Neural cell (in vitro differentiated cells): ENCODE measurements at regions not wholly inside any gene's neighbourhood (a gene's known extent, or its start where the extent isn't known, plus 50 kb on each side); places are given as distances from the start of the nearest gene placed in this dataset.
A peak's percentile ranks its signal among the peaks of the same experiment; 100 is the strongest.

ENCODE experiments used
- H2AFZ ChIP-seq: fragments of 200-600, 300-800 bp; sonication (generic), shearing (Covaris generic); 2 replicates; pipeline ENCODE4 v1.6.0; 2014; ENCODE audit warnings: low read depth, mild to moderate bottlenecking, antibody characterized with exemption, low read length, moderate library complexity
- H3F3A ChIP-seq: fragments of 200-600 bp; shearing (Covaris generic); 2 replicates; pipeline ENCODE4 v1.6.1; 2016; ENCODE audit warnings: mild to moderate bottlenecking, moderate library complexity, mixed read lengths, antibody characterized with exemption, low read length; ENCODE audit not compliant: insufficient read depth, poor library complexity, severe bottlenecking
- H3K27ac ChIP-seq: fragments of 200-600, 300-800 bp; sonication (generic), shearing (Covaris generic); 2 replicates; pipeline ENCODE4 v1.5.1; 2014; ENCODE audit warnings: mild to moderate bottlenecking, low read length, moderate library complexity
- H3K27me3 ChIP-seq: fragments of 300-800, 200-600 bp; sonication (generic), shearing (Covaris generic); 2 replicates; pipeline ENCODE4 v1.6.0; 2014; ENCODE audit warnings: mild to moderate bottlenecking, low read depth, low read length, moderate library complexity; ENCODE audit not compliant: insufficient read depth
- H3K36me3 ChIP-seq: fragments of 300-800, 200-600 bp; sonication (generic), shearing (Covaris generic); 2 replicates; pipeline ENCODE4 v1.5.1; 2014; ENCODE audit warnings: mild to moderate bottlenecking, antibody characterized with exemption, low read length, moderate library complexity; ENCODE audit not compliant: insufficient read depth
- H3K4me2 ChIP-seq: fragments of 300-800, 200-600 bp; sonication (generic), shearing (Covaris generic); 2 replicates; pipeline ENCODE4 v1.6.0; 2014; ENCODE audit warnings: mild to moderate bottlenecking, low read length
- H3K4me3 ChIP-seq: fragments of 300-800, 200-600 bp; sonication (generic), shearing (Covaris generic); 2 replicates; pipeline ENCODE4 v1.5.1; 2014; ENCODE audit warnings: mild to moderate bottlenecking, low read length, moderate library complexity
- H3K79me2 ChIP-seq: fragments of 200-600 bp; shearing (Covaris generic); replicated peaks from 2 replicates; pipeline ENCODE4 v1.6.0; 2014; ENCODE audit warnings: mild to moderate bottlenecking, low read length, moderate library complexity; ENCODE audit not compliant: insufficient read depth
- H3K9ac ChIP-seq: fragments of 300-800, 200-600 bp; sonication (generic), shearing (Covaris generic); 2 replicates; pipeline ENCODE4 v1.6.1; 2016; ENCODE audit warnings: mild to moderate bottlenecking, low read length, mixed read lengths
- H3K9me2 ChIP-seq: fragments of 200-600 bp; shearing (Covaris generic); 2 replicates; pipeline ENCODE4 v1.6.1; 2016; ENCODE audit warnings: mild to moderate bottlenecking, low read length, mixed read lengths; ENCODE audit not compliant: insufficient read depth
- H3K9me3 ChIP-seq: fragments of 200-600, 300-800 bp; sonication (generic), shearing (Covaris generic); 2 replicates; pipeline ENCODE4 v1.6.1; 2016; ENCODE audit warnings: mild to moderate bottlenecking, mixed run types, low read length, moderate library complexity, mixed read lengths
- H4K20me1 ChIP-seq: fragments of 200-600 bp; shearing (Covaris generic); 2 replicates; pipeline ENCODE4 v1.6.1; 2016; ENCODE audit warnings: mild to moderate bottlenecking, mixed run types; ENCODE audit not compliant: insufficient read depth
- CTCF ChIP-seq: fragments of 450-650 bp; IDR thresholded peaks from 2 replicates; pipeline ENCODE4 v1.5.1; 2014; ENCODE audit warnings: antibody characterized with exemption, mild to moderate bottlenecking, moderate library complexity; ENCODE audit not compliant: poor library complexity, severe bottlenecking
- EP300 ChIP-seq: fragments of 450-650 bp; conservative IDR thresholded peaks from 2 replicates; pipeline ENCODE4 v1.6.1; 2014; ENCODE audit warnings: antibody characterized with exemption, mild to moderate bottlenecking, moderate library complexity; ENCODE audit not compliant: poor library complexity, severe bottlenecking
- EZH2 ChIP-seq: fragments of 200-600, 300-800 bp; shearing (Covaris generic), sonication (generic); IDR thresholded peaks from 2 replicates; pipeline ENCODE4 v1.6.1; 2014; ENCODE audit warnings: antibody characterized with exemption, low read length, borderline replicate concordance, mild to moderate bottlenecking; ENCODE audit not compliant: insufficient read depth, poor library complexity, severe bottlenecking
- MXI1 ChIP-seq: fragments of 450-650 bp; conservative IDR thresholded peaks from 2 replicates; pipeline ENCODE4 v1.6.1; 2014; ENCODE audit warnings: antibody characterized with exemption, mild to moderate bottlenecking; ENCODE audit not compliant: poor library complexity, severe bottlenecking
- POLR2AphosphoS5 ChIP-seq: IDR thresholded peaks from 2 replicates; pipeline ENCODE4 v1.6.1; 2012
- RAD21 ChIP-seq: fragments of 450-650 bp; conservative IDR thresholded peaks from 2 replicates; pipeline ENCODE4 v1.6.1; 2014; ENCODE audit warnings: antibody characterized with exemption, mild to moderate bottlenecking, moderate library complexity
- SMC3 ChIP-seq: fragments of 450-650 bp; conservative IDR thresholded peaks from 2 replicates; pipeline ENCODE4 v1.6.1; 2014; ENCODE audit warnings: antibody characterized with exemption, mild to moderate bottlenecking, moderate library complexity; ENCODE audit not compliant: poor library complexity
- TAF1 ChIP-seq: IDR thresholded peaks from 2 replicates; pipeline ENCODE4 v1.6.1; 2012; ENCODE audit warnings: low read depth
- TF ChIP-seq, protein P1 (sequence below): IDR thresholded peaks from 2 replicates; pipeline ENCODE4 v1.6.1; 2012; ENCODE audit warnings: borderline replicate concordance

- H3K9me3 ChIP-seq, result no peaks in the 10 kb centered on the region
- no peaks in the 10 kb centered on the region for H3K27me3 ChIP-seq
- no peaks in the 10 kb centered on the region for H3K9me2 ChIP-seq
- no peaks in the 10 kb centered on the region for H3K36me3 ChIP-seq
- TF ChIP-seq EP300 (no peak), EZH2 (no peak), CTCF (peak; percentile 76), SMC3 (peak; percentile 75), RAD21 (peak; percentile 78)
- no peaks in the 10 kb centered on the region for H3F3A ChIP-seq
- no peak overlapping the region for H3K4me3 ChIP-seq
- no peak overlapping the region for H3K4me2 ChIP-seq
- H3K79me2 ChIP-seq, result no peaks in the 10 kb centered on the region
- H2AFZ ChIP-seq, result no peak overlapping the region
- H3K9ac ChIP-seq, result no peak overlapping the region
- no peaks in the 10 kb centered on the region for H4K20me1 ChIP-seq
- H3K27ac ChIP-seq, result no peak overlapping the region
Measured at GRCh38 chr10:91006001-91006751, 85.3 kb upstream of the ANKRD1 start.

DNA sequence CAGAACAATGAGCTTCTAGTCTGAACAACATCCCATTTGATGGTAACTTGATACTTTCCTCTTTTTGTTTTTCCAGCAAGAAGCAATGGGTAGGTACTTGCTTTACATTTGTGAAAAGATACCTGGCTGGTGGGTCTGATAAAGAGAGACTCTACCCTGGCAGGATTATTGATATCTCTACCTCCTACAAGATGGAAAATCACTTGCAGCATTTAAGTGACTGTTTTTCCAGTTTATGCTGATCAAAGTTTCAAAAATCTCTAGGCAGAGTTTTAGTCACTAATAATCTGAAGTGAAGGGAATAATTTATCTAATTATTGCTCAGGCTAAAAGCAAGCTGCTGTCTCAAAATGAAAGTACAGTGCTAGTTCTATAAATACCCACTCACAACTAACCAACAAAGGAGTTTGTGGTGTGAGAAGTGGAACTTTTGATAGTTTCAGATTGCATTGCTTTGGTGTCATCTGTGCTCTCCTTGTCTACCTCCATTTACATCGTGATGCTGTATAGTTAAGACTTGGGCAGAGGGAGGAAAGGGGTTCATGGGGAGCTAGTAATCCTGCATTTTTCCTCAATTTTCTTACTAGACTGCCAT lies 86.0 kb upstream of the ANKRD1 start:
- Histone ChIP-seq H3K4me3 (no peak overlapping the region), H4K20me1 (no peaks in the 10 kb centered on the region), H3K36me3 (no peaks in the 10 kb centered on the region), H3K4me2 (no peak overlapping the region), H2AFZ (no peak overlapping the region), H3F3A (no peaks in the 10 kb centered on the region), H3K79me2 (no peaks in the 10 kb centered on the region), H3K9ac (no peak overlapping the region), H3K27me3 (no peaks in the 10 kb centered on the region), H3K9me3 (no peaks in the 10 kb centered on the region), H3K9me2 (no peaks in the 10 kb centered on the region), H3K27ac (no peak overlapping the region)
- TF ChIP-seq RAD21, result no peak
- no peak for TF ChIP-seq EZH2
- TF ChIP-seq POLR2AphosphoS5, result no peak
- TF ChIP-seq EP300, result no peak
- no peak for TF ChIP-seq MXI1
- no peak for TF ChIP-seq SMC3
- TF ChIP-seq, protein P1, sequence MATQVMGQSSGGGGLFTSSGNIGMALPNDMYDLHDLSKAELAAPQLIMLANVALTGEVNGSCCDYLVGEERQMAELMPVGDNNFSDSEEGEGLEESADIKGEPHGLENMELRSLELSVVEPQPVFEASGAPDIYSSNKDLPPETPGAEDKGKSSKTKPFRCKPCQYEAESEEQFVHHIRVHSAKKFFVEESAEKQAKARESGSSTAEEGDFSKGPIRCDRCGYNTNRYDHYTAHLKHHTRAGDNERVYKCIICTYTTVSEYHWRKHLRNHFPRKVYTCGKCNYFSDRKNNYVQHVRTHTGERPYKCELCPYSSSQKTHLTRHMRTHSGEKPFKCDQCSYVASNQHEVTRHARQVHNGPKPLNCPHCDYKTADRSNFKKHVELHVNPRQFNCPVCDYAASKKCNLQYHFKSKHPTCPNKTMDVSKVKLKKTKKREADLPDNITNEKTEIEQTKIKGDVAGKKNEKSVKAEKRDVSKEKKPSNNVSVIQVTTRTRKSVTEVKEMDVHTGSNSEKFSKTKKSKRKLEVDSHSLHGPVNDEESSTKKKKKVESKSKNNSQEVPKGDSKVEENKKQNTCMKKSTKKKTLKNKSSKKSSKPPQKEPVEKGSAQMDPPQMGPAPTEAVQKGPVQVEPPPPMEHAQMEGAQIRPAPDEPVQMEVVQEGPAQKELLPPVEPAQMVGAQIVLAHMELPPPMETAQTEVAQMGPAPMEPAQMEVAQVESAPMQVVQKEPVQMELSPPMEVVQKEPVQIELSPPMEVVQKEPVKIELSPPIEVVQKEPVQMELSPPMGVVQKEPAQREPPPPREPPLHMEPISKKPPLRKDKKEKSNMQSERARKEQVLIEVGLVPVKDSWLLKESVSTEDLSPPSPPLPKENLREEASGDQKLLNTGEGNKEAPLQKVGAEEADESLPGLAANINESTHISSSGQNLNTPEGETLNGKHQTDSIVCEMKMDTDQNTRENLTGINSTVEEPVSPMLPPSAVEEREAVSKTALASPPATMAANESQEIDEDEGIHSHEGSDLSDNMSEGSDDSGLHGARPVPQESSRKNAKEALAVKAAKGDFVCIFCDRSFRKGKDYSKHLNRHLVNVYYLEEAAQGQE, result no peak
- TF ChIP-seq TAF1, result no peak
